Endothelial cell of umbilical vein (primary cell): ENCODE measurements at regions not wholly inside any gene's neighbourhood (a gene's known extent, or its start where the extent isn't known, plus 50 kb on each side); places are given as distances from the start of the nearest gene placed in this dataset.

Experiments
- BruUV-seq: library from RNA; stranded (reverse); fragments of 400-500 nt; replicated peaks from 2 replicates; lab custom pipeline; 2021; lab: Mats Ljungman, UMichigan
- CTCF ChIA-PET: fragments of 300-600, 350-600 bp; sonication (Branson Sonifier 250); formaldehyde crosslinking; loops from one replicate; lab custom pipeline; 2021; ENCODE audit warnings: antibody characterized with exemption, inconsistent platforms; lab: Charles Lee
- POLR2A ChIA-PET: fragments of 300-600, 350-600 bp; sonication (Branson Sonifier 250); formaldehyde crosslinking; loops from one replicate; lab custom pipeline; 2021; ENCODE audit warnings: antibody characterized with exemption, inconsistent platforms; lab: Charles Lee
- DNase-seq: peaks from one replicate; pipeline ENCODE4 v3.0.0-alpha.2; 2011; ENCODE audit warnings: low read depth, low spot score
- FAIRE-seq: peaks from 2 replicates; lab custom pipeline; 2011; peaks lifted over from hg19 to GRCh38; lab: Jason Lieb, UNC
- H2AFZ ChIP-seq: 2 replicates; pipeline ENCODE4 v1.6.0; 2012; ENCODE audit warnings: low read depth, low read length, control low read depth, inconsistent platforms
- H3K27ac ChIP-seq: 2 replicates; pipeline ENCODE4 v1.5.1; 2011; ENCODE audit warnings: low read depth, mild to moderate bottlenecking, control low read depth, low read length, moderate library complexity; ENCODE audit not compliant: insufficient read depth
- H3K27me3 ChIP-seq, 2 experiments: 2 replicates each; pipeline versions ENCODE4 v1.6.0 to v1.6.1; 2011; ENCODE audit warnings: low read length in 2 of 2, mixed read lengths in 1 of 2; ENCODE audit not compliant: control insufficient read depth in 2 of 2, insufficient read depth in 2 of 2
- H3K36me3 ChIP-seq, 2 experiments: 2 replicates in 1 of 2; 3 replicates in 1 of 2; pipeline ENCODE4 v1.5.1; 2011; ENCODE audit warnings: low read length in 2 of 2, mild to moderate bottlenecking in 1 of 2, moderate library complexity in 1 of 2; ENCODE audit not compliant: control insufficient read depth in 2 of 2, insufficient read depth in 2 of 2; ENCODE audit errors: extremely low read depth in 1 of 2
- H3K4me1 ChIP-seq: 3 replicates; pipeline ENCODE4 v1.5.1; 2011; ENCODE audit warnings: mild to moderate bottlenecking, low read length; ENCODE audit not compliant: control insufficient read depth, insufficient read depth; ENCODE audit errors: extremely low read depth
- H3K4me2 ChIP-seq: 2 replicates; pipeline ENCODE4 v1.6.1; 2011; ENCODE audit warnings: low read length, control low read depth, mixed read lengths; ENCODE audit not compliant: insufficient read depth
- H3K4me3 ChIP-seq, 3 experiments: fragments of 200-600 bp in 1 of 3; sonication (generic), shearing (Covaris generic) in 1 of 3; replicated peaks in 1 of 3; 2 replicates each; pipeline ENCODE4 v1.5.1; 2011 to 2016; ENCODE audit warnings: control low read depth in 3 of 3, low read length in 3 of 3, mild to moderate bottlenecking in 2 of 3, inconsistent platforms in 1 of 3, low read depth in 1 of 3, moderate library complexity in 1 of 3; ENCODE audit not compliant: insufficient read depth in 1 of 3
- H3K79me2 ChIP-seq: 2 replicates; pipeline ENCODE4 v1.6.0; 2012; ENCODE audit warnings: low read length, inconsistent platforms; ENCODE audit not compliant: control insufficient read depth, insufficient read depth
- H3K9ac ChIP-seq: replicated peaks from 2 replicates; pipeline ENCODE3; 2011; ENCODE audit warnings: low read length, control low read depth; ENCODE audit not compliant: insufficient read depth; ENCODE audit errors: extremely low read depth
- H3K9me1 ChIP-seq: replicated peaks from 3 replicates; pipeline ENCODE4 v1.6.0; 2011; ENCODE audit warnings: mild to moderate bottlenecking, low read length; ENCODE audit not compliant: control insufficient read depth, insufficient read depth; ENCODE audit errors: extremely low read depth
- H3K9me3 ChIP-seq: replicated peaks from 2 replicates; pipeline ENCODE4 v1.5.1; 2012; ENCODE audit warnings: low read length, inconsistent platforms; ENCODE audit not compliant: control insufficient read depth, insufficient read depth
- H4K20me1 ChIP-seq: replicated peaks from 2 replicates; pipeline ENCODE3; 2011; ENCODE audit warnings: mild to moderate bottlenecking, low read length; ENCODE audit not compliant: control insufficient read depth, insufficient read depth; ENCODE audit errors: extremely low read depth
- EZH2 ChIP-seq: IDR thresholded peaks from 2 replicates; pipeline ENCODE4 v1.6.1; 2012; ENCODE audit warnings: borderline replicate concordance, low read depth, mild to moderate bottlenecking, moderate library complexity, low read length, inconsistent platforms; ENCODE audit not compliant: severe bottlenecking
- FOS ChIP-seq: IDR thresholded peaks from 2 replicates; pipeline ENCODE4 v1.6.1; 2011; ENCODE audit warnings: mild to moderate bottlenecking, low read length, moderate library complexity, borderline replicate concordance; ENCODE audit not compliant: insufficient read depth
- GATA2 ChIP-seq: IDR thresholded peaks from 2 replicates; pipeline ENCODE4 v1.7.0; 2011; ENCODE audit warnings: low read depth, mild to moderate bottlenecking, moderate library complexity, mixed read lengths, low read length; ENCODE audit not compliant: insufficient read length, insufficient read depth
- JUN ChIP-seq: IDR thresholded peaks from 2 replicates; pipeline ENCODE4 v1.6.1; 2011; ENCODE audit warnings: borderline replicate concordance, low read depth; ENCODE audit not compliant: insufficient read length, insufficient read depth
- MYC ChIP-seq: IDR thresholded peaks from one replicate; pipeline ENCODE4 v1.6.1; 2011; ENCODE audit warnings: mild to moderate bottlenecking, low read depth, low read length
- POLR2A ChIP-seq: IDR thresholded peaks from 2 replicates; pipeline ENCODE4 v1.6.1; 2012; ENCODE audit warnings: low read depth, mild to moderate bottlenecking, control low read depth, low read length
- POLR2AphosphoS5 ChIP-seq: IDR thresholded peaks from 2 replicates; pipeline ENCODE4 v1.6.1; 2012; ENCODE audit warnings: low read depth, mild to moderate bottlenecking, control low read depth, low read length, moderate library complexity; ENCODE audit not compliant: insufficient read depth
- dilution Hi-C: fragments of 300-500 bp; cut with MboI; formaldehyde crosslinking; loops from one replicate; pipeline ENCODE4 v1.15.0; 2019; ENCODE audit warnings: low sequenced_read_pairs; ENCODE audit not compliant: extremely low pct_ligation_motif_present
- intact Hi-C: fragments of 100-400 bp; cut with micrococcal nuclease; formaldehyde crosslinking; loops from one replicate; pipeline ENCODE4 v1.10.0; 2022
- TF ChIP-seq, protein P1 (sequence below), 2 donors: IDR thresholded peaks; 1 replicate in 1 of 2; 2 replicates in 1 of 2; pipeline ENCODE4 v1.5.1; 2011; ENCODE audit warnings: low read length in 2 of 2, mild to moderate bottlenecking in 2 of 2, moderate library complexity in 2 of 2, control low read depth in 1 of 2, inconsistent platforms in 1 of 2, low read depth in 1 of 2; ENCODE audit not compliant: insufficient read depth in 1 of 2; ENCODE audit errors: extremely low read depth in 1 of 2
- TF ChIP-seq, protein P2 (sequence below): IDR thresholded peaks from 2 replicates; pipeline ENCODE4 v1.6.1; 2011; ENCODE audit not compliant: insufficient read depth, insufficient read length

DNA sequence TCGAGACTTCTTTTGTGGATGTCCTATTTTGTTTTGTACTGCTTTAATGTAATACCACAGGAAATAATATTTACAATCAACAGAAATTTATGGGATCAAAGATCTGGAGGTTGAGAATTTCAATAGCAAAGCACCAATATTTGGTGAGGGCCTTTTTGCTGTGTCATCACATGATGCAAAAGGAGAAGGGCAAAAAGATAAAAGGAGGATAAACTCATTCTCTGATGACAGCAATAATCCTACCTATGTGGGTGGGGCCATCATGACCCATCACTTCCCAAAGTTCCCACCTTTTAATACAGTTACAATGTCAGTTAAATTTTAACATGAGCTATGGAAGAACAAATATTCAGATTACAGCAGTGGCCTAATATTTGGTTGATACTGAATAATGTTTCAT lies 832.9 kb downstream of the OTOL1 start:
- CTCF ChIA-PET: no interaction called here
- H4K20me1 ChIP-seq: no peaks in the 10 kb centered on the region
- H3K9me3 ChIP-seq: no peaks in the 10 kb centered on the region
- no peak for FAIRE-seq
- no peak overlapping the region for H3K27ac ChIP-seq
- no peak overlapping the region for H2AFZ ChIP-seq
- intact Hi-C loops (no loop called here), dilution Hi-C loops (no loop called here)
- no peak overlapping the region for H3K9ac ChIP-seq
- no peak for DNase-seq
- no peaks in the 10 kb centered on the region for H3K4me1 ChIP-seq
- H3K36me3 ChIP-seq: no peaks in the 10 kb centered on the region
- no TSS peak for BruUV-seq
- no peaks in the 10 kb centered on the region for H3K79me2 ChIP-seq
- no peaks in the 10 kb centered on the region for H3K9me1 ChIP-seq
- POLR2A ChIA-PET: no interaction called here
- no peak for TF ChIP-seq EZH2
- no peak for TF ChIP-seq POLR2A
- TF ChIP-seq, protein P1, sequence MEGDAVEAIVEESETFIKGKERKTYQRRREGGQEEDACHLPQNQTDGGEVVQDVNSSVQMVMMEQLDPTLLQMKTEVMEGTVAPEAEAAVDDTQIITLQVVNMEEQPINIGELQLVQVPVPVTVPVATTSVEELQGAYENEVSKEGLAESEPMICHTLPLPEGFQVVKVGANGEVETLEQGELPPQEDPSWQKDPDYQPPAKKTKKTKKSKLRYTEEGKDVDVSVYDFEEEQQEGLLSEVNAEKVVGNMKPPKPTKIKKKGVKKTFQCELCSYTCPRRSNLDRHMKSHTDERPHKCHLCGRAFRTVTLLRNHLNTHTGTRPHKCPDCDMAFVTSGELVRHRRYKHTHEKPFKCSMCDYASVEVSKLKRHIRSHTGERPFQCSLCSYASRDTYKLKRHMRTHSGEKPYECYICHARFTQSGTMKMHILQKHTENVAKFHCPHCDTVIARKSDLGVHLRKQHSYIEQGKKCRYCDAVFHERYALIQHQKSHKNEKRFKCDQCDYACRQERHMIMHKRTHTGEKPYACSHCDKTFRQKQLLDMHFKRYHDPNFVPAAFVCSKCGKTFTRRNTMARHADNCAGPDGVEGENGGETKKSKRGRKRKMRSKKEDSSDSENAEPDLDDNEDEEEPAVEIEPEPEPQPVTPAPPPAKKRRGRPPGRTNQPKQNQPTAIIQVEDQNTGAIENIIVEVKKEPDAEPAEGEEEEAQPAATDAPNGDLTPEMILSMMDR (IDR thresholded peaks at IDR 0.05; ENCODE audit: extremely low read depth in 1 of 2, insufficient read depth in 1 of 2, low read depth in 1 of 2, low read length in 2 of 2): no peak
- TF ChIP-seq MYC: no peak
- no peak for TF ChIP-seq POLR2AphosphoS5
- no peak for TF ChIP-seq FOS
- TF ChIP-seq GATA2: no peak
- no peak for TF ChIP-seq JUN
- TF ChIP-seq, protein P2, sequence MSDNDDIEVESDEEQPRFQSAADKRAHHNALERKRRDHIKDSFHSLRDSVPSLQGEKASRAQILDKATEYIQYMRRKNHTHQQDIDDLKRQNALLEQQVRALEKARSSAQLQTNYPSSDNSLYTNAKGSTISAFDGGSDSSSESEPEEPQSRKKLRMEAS: no peak
- no peak overlapping the region for H3K4me3 ChIP-seq
- H3K4me2 ChIP-seq: no peak overlapping the region
- H3K27me3 ChIP-seq: no peaks in the 10 kb centered on the region
